GM19025 (cell line): ENCODE measurements at regions not wholly inside any gene's neighbourhood (a gene's known extent, or its start where the extent isn't known, plus 50 kb on each side); places are given as distances from the start of the nearest gene placed in this dataset.

Experiments used
- ATAC-seq: cut with Tn5 transposase; IDR thresholded peaks from one replicate; pipeline ENCODE4 v1.9.1; 2021; ENCODE audit warnings: mild to moderate bottlenecking, low read depth, moderate library complexity; ENCODE audit not compliant: unreplicated experiment

DNA sequence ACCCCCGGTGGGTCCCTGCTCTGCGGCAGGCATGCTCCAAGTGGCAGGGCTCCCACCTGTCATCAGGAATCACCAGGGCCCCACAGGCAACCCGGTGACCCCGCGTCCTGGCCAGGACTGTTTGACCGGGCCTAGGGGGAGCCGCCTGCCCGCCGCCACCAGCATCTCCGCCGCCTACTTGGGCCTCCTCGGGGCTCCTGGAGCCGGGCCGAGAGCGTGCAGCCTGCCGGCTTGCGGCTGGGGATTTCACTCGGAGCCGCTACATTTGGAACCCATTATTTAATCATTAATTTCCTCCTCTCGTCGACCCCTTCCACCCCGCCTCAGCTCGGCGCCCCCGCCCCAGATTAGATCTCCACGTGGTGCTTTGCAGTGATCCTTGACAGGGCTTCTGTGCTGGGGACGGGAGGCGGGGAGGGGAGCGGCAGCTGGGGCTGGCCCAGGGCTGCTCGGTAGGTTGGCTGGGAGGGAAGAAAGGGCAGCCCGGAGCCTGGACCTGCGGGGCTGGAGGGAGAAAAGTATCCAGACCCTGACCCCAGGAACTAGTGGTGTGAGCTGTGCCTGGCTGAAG, 295.4 kb downstream of the CYP26B1 start:
- no peak for ATAC-seq

DNA sequence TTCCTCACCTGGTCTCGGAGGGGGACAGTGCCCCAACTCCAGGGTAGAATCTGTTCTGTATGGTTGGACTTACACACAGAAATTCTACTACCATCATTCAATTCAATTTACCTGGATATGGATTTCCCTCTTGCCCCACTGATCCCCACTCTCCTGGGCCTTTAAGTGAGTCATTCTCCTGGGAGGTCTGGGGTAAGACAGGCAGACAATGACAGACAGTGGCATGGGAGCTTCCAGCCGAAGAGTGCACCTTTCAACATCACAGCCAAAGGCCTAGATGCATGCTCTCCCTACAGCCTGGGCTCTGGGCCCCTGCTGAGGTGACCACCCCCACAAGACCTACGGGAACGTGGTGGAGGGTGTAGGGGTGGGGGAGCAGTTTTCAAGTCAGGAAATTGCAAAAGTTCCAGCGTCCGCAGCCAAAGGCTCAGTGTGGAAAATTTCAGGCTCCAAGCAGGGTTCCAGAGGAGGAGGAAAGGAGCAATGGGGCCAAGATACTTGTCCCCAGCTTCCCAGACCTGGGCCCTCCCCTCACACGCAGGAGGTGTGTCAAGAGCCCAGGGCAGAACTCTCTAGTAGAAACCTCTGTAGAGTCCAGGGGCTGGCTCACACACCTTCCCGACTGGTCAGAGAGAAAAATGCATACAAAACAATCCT, 296.4 kb downstream of the CYP26B1 start:
- ATAC-seq, result no peak

DNA sequence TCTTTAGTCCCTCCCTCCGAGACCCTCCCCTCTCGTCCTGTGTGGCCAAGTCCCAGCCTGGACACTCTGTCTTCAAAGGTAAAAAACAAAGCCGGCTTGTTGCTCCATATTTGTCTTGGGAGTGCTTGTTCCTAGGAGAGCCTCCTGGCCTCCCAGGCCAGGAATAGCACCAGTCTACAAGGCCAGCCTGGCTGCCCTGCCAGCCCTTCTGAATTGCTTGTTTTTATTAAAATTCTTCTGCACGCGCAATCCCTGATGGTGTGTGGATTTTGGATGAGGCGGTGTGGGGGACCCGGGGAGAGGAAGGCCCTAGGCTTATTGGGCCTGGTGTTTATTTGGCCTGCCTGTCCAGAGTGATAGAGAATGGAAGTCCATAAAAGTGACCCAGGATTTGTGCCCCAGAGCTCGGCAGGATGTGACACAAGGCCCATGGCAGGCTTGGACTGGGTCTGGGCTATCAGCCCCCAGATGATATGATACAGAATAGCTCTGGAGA, 297.3 kb downstream of the CYP26B1 start:
- no peak for ATAC-seq

DNA sequence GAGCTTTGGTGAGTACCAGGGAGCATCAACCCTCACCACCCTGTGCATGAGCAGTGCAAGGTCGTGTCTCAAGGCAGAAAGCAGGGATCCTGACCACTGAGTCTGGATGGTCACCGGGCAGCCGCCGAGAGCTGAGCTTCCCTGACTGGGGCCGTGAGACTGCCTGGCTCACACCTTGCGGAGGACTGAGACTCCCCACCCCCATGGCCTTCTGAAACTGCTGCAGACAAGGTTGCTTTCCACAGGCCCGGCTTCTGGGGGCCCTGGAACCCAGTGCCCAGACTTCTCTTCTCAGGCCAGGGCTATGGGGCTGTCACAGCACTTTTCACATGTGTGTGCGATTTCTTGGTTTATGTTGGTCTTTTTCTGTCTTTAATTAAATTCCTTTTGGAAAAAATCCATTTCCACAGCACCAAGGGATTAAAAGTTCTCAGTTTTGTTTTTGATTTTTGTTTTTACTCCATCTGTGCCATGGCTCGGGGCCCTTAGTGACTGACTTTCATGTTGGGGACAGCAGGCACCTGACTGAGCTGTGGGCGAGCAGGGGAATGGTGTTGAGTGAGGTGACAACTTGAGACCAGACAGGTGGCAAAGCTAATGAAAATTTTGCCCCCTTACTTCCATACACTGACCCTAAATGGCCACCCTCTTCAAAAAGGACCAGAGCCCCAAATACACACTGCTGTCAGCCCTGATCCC, 297.9 kb downstream of the CYP26B1 start:
- no peak for ATAC-seq

DNA sequence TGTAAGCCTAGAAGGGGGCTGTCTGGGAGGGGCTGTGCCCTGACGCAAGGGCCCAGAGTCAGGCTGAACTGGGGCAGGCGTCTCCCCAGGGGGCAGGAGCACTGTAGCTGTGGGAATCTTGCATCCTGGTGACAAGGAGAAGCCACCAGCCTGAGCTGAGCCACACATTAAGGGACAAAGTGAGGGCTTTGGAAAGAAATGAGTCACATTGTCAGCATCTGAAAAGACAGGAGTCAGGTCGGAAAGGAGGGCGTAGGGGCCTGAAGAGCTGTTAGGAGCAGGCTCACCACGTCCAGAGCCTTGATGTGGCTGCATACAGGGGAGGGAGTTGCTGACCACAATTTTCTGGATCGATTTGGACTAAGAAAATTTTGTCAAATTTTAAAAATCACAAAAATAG, 298.6 kb downstream of the CYP26B1 start:
- no peak for ATAC-seq

DNA sequence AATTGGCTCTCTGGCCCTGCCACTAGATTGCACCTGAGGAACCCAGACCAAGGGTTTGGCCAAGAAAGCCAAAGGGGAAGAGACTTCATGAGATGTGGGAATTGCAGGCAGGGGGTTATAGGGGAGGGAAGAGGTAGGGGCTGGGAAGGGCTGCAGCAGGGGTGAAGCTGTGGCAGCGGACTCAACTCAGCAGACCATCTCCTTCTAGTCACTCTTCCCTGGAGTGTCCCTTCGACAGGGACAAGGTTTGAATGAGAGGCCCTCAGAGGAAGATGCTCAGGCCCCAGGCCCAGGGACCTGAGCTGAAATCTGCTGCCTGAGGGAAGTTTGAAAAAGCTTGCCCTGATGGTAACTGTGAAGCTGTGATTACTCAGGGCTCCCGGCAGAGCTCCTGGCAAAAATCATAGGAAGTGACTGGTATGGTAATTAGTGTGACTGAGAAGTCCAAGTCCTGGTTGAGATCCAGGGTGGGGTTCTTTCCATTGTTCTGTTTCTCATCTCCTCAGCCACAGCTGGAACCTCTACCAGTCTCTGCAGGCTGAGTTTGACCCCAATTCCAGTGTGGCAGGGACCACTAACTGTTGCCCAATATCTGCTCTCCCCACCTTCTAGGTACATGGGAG, 300.9 kb downstream of the CYP26B1 start:
- no peak for ATAC-seq

DNA sequence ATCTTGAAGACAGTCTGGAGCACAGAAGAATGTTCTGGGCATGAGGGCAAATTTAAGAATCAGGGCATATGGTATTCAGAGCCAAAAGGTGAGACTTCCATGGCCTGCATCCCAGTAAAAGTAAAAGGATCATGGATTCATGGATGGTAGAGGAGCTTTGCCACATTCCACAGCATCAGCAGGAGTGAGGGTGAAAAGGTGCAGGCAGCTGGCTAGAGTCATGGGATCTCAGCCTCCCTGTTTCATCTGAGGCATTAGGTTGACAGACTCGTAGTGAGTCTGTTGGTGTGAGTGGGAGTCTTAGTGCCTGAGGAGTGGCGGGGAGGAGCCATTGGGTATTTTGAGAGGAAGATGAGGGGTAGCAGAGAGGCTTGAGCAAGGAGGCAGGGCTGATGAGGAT, 301.6 kb downstream of the CYP26B1 start:
- ATAC-seq, result no peak

DNA sequence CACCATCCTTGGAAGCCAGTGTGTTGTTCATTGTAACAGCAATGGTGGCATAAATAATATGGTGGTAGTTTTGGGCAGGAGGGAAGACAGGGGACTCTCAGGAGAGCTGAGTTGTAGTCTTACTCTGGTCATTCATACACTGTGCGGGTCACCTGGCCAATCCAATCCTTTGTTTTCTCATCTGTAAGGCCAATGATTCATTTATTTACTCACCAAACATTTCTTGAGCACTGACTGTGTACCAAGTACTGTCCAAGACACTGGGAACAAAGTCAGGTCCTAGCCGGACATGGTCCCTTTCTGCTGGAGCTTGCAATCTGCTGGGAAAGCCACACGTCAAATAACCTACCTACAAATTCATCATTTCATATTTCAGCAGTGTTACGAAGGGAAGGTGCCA, 302.7 kb downstream of the CYP26B1 start:
- no peak for ATAC-seq

DNA sequence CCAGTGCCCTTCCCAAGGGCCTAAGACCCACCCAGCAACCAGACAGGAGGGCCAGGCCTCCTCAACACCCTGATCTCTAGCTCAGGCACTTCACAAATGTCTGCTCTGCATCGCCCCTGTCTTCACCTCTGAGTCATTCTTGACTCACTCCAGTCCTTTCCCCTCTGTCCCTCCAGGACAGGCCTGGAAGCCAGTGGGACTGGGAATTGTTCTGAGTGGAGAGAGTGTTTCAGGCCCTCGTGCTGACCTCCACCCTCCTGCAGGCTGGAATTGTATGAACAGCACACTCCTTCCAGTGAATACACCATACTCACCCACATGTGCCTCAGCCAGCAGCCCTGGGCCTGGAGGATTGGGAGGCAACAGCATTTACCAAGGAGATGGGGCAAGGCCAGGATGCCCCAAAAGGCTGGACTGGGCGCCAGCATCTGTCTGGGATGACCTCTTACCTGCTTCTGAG, 304.2 kb downstream of the CYP26B1 start:
- ATAC-seq, result no peak

DNA sequence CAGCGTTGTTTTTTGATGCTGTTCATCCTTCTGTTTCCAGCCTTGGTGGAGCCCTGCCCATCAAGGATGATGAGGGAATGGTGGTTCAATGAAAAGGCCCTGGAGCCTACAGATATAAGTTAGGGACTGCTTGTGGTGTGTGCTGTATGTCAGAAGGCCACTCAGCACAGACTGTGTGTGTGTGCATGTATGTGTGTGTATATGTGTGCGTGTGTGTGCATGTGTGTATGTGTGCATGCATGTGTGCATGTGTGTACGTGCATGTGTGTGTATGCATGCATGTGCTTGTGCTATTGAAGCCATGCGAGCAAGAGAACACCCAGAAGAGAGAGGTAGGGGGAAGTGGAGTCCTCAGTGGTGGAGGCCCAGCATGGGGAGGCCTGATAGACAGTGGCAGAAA, 304.9 kb downstream of the CYP26B1 start:
- no peak for ATAC-seq

DNA sequence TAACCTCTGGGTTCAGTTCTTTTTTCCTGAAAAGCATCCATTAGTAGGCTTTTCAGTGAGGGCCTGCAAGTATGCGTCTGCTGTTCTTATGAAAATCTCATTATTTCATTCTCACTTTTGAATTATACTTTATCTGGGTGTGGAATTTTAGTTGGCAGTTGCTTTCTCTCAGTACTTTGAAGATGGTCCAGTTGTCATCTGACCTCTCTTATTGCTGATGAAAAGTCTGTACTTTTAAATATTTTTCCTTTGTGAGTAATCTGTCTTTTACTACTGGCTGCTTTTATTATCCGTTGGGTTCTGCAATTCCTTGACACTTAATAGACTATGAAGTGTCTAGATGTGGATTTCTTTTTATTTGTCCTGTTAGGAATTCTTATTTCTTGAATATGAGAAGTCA, 307.8 kb downstream of the CYP26B1 start:
- no peak for ATAC-seq

DNA sequence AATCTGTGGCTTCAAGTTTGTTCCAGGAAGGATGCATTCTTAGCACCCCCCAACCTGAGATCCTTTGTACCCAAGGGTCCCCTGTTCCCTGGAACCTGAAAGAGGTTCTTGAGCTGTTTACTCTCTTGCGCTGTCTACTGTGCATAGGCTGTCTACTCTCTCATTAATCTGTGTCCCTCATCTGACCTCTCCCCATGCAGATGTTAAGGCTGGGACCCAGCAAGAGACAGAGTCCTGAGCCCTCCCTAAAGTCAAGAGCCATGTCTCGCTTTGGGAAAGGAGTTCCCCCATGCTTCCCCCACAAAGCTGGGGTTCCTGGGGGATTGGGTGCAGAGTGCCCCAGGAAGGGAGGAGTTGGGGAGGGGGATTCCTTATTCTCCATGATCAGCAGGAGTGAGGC, 312.9 kb downstream of the CYP26B1 start:
- ATAC-seq, result no peak

DNA sequence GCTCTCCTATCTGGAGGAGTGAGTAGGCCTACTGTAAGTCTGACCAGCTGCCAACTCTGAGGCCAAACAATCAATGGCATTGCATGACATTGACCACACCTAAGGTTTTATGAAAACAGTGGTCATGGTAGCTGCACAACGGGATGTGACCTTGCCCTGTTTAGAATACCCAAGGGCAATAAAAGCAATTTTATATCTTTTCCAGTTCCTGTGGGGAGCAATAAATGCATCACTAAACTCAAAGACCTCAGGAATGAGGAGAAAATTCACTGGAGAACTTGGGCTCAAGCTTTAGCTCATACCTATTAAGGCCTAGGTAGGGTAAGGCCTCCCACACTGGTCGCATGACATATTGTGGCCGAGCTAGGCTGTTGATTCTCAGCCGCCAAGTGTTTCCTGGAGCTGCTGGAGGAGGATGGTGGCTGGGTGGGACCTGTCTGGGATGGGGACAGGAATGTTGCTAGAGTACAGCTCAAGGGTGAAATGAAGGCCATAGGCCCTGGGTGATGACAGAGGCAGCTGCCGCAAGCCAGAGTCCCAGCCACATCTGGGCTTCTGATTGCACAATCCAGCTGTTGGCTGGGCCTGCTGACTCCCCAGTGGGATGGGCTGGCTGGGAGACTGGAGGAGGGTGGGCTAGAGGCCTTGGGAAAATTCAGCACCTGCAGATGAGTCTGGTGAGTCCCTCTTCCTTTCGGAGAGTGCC, 313.7 kb downstream of the CYP26B1 start:
- no peak for ATAC-seq

DNA sequence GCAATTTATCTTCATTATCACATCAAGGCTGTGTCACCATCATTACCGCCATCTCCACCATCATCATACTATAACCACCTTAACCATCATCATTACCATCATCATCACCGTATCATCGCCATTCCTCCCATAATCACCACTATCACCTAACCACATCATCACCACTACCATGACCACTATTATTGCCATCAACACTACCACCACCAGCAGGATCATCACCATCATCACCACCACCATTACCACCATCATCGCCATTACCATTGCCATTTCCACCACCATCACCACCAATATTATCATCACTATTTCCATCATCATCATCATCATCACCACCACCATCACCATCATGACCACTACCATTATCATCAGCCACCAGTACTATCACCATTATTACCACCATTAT, 314.4 kb downstream of the CYP26B1 start:
- ATAC-seq, result no peak

DNA sequence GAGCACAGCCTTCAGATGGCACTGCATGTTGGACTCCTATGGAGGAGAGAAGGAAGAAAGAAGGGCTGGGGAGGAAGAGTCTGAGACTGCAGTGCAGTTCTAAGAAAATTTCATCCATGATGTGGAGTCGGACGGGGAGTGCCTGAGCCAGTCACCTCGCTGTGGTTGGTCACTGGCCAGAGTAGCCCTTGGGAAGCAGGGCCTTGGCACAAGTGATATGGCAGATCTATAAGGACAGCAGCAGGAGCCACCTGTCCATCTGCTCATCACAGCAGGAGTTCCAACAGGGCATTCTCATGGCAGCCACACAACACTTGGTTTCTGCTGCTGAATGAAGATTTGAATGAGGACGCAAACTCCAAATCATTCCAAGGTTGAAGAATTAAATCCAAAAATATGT, 314.8 kb downstream of the CYP26B1 start:
- ATAC-seq, result no peak

DNA sequence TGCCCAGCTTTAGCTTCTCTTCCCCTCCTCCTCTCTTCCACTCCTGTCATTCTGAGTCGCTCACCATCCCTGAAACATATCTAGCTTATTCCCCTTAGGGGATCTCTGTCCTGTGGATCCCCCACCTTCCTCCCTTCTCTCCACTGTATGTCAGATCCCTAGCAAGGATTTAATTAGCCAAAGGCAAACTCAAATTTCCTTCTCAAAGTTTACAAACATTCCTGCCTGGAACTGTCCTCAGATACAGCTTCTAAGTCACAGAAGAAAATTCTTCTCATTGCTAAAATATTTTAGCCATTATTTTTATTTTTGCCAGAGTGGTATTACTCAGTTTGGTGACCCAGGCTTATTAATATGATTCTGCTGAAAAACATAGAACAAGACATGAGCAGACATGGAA, 315.3 kb downstream of the CYP26B1 start:
- no peak for ATAC-seq

DNA sequence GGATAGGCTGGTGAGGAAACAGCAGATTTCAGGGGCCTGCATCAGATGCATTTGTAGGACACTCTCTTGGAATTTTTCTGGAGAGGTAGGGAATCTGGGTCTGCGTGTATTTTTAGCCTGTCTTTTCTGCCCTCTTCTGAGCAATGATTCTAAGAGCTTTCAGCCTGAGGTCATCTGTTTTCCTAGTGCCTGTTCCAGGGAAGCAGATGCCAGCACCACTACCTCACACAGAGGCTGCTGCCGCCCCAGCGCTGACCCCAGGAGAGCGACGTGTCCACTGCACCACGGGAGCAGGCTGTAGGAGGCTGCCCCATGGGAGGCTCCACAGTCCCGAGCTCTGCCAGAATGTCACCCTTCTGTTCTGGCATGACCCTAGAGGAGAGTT, 316.5 kb downstream of the CYP26B1 start:
- no peak for ATAC-seq

DNA sequence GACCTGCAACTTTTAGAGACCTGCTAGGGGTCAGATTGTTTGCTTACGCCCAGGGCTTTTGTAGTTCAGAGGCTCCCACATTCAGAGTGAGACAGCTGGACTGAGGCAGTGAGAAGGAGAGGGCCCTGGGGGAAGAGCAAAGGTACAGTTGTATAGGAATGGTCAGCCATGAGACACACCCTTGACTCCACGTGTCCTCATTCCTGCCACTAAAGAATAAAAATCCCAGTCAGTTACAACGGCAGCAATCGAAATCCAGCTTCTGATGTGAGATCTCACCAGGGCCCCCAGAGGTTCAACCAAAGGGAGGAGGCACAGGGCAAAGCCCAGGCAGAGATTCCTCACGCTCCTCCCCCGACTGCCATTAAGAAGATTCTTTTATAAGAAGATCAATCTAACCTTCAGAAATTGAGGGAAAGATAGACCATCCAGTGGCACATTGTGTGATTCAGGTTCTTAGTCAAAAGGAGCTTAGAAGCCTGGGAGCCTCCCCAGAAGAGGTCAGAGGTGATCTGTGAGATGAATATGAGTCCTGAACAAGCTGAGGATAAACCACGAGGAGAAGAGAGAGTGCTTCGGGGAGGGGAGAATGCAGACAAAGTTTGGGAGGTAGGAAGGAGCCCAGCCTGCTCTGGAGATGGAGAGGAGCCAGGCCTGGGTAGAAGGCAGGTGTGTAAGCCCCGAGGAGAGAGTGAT, 317.0 kb downstream of the CYP26B1 start:
- ATAC-seq, result no peak

DNA sequence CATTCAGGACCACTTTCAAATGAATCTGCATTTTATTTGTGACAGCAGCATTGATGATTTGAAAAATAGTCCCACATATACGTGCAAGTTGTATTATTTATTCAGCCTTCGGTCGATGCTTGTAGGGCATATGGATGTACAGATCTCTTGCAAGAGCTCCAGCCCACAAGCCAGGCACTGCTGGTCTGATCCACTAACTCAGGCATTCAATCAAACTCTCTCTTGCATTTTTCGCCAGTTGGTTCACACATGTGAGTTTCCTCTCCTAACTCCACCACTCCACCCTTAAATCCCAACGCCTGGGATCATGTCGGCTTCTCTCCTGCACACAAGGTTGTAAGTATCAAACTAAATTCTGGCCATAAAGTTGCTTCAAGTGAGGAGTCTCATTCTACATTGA, 318.7 kb downstream of the CYP26B1 start:
- no peak for ATAC-seq

DNA sequence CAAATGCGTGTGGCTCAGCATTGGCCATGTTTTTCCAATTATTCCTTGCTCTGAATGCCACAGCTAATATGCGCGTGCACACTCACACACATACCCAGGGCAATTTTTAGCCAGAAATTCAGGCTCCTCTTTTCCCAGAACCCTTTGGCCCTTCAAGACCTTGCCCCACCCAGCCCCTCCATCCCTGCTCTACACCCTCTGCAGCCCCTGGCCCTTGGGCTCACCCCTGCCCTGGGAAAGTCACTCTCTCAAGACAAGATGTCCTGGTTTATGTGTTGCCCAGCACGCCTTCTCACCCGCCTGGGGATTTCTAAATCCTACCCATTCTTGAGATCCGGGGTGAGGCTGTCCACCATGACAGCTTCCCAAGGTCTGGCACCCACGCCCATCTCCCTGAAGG, 319.7 kb downstream of the CYP26B1 start:
- ATAC-seq, result no peak
